ENCODE measurements at regions not wholly inside any gene's neighbourhood (a gene's known extent, or its start where the extent isn't known, plus 50 kb on each side); places are given as distances from the start of the nearest gene placed in this dataset.

DNA sequence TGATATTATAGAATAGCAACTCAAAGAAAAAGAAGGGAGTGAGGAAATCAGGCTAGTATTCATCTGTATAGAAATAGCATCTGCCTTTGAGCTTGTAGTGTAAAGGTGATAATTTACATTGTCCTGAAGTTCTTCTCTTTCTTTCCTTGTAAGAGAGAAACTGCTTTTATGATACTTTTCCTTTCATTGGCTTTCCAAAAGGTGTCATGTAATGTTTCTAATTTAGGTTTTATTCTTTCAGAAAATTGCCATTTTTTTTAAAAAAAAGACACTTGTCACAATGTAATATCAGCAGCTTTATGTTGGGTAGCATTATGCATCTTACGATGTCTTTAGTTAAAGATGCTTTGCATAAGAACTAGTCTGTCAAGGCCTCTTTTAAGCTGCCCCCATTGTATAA is 1153.8 kb upstream of the PCDH7 start:
- intact Hi-C loops (cut with DNase I; ENCODE audit: low total_unique reads) (no loop called here), in situ Hi-C loops (cut with MboI; ENCODE audit: low pct_ligation_motif_present in 1 of 4, low pct_unique_long_range_greater_than_20kb in 1 of 4, low sequenced_read_pairs in 3 of 4) (no loop called here)
- no peaks in the 10 kb centered on the region for H3K9me3 ChIP-seq
- DNase-seq = no peak
- no peaks in the 10 kb centered on the region for H3K27me3 ChIP-seq
- TF ChIP-seq, protein P1, sequence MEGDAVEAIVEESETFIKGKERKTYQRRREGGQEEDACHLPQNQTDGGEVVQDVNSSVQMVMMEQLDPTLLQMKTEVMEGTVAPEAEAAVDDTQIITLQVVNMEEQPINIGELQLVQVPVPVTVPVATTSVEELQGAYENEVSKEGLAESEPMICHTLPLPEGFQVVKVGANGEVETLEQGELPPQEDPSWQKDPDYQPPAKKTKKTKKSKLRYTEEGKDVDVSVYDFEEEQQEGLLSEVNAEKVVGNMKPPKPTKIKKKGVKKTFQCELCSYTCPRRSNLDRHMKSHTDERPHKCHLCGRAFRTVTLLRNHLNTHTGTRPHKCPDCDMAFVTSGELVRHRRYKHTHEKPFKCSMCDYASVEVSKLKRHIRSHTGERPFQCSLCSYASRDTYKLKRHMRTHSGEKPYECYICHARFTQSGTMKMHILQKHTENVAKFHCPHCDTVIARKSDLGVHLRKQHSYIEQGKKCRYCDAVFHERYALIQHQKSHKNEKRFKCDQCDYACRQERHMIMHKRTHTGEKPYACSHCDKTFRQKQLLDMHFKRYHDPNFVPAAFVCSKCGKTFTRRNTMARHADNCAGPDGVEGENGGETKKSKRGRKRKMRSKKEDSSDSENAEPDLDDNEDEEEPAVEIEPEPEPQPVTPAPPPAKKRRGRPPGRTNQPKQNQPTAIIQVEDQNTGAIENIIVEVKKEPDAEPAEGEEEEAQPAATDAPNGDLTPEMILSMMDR (IDR thresholded peaks at IDR 0.05) = no peak
- TF ChIP-seq POLR2AphosphoS5 (IDR thresholded peaks at IDR 0.05) = no peak
- no peak for TF ChIP-seq POLR2A (IDR thresholded peaks at IDR 0.05)
- no peak for TF ChIP-seq EP300 (IDR thresholded peaks at IDR 0.05; ENCODE audit: low read depth)
- H3K36me3 ChIP-seq = no peaks in the 10 kb centered on the region
- H3K27ac ChIP-seq = no peak overlapping the region
- no peak overlapping the region for H3K4me3 ChIP-seq
- WGBS, 2 donors (ENCODE audit: low coverage in 1 of 2) = 83 to 93% methylated on average over 1 of the region's 1 CpG
- no peaks in the 10 kb centered on the region for H3K4me1 ChIP-seq

DNA sequence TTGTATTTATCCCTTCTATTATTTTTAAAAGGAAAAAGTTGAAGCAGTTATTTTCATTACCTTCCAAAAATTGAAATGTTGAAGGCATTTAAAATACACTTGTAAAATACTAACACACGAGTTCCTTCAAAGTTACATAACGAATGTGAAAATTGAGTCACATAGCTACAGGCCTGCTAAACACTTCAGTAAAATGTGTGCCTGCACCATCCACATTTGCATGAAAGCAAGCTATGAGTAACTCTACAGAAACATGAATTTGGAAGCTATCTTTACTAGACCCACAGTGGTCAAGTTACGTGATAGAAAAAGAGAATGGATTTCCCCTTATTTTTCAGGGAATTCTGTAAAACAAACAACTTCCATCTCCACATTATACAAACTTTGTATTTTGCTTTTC is 1148.8 kb upstream of the PCDH7 start:
- H3K4me1 ChIP-seq = no peaks in the 10 kb centered on the region
- H3K4me3 ChIP-seq = no peak overlapping the region
- intact Hi-C loops (cut with DNase I; ENCODE audit: low total_unique reads) (no loop called here), in situ Hi-C loops (cut with MboI; ENCODE audit: low pct_ligation_motif_present in 1 of 4, low pct_unique_long_range_greater_than_20kb in 1 of 4, low sequenced_read_pairs in 3 of 4) (no loop called here)
- TF ChIP-seq POLR2AphosphoS5 (IDR thresholded peaks at IDR 0.05) (no peak), POLR2A (IDR thresholded peaks at IDR 0.05) (no peak), EP300 (IDR thresholded peaks at IDR 0.05; ENCODE audit: low read depth) (no peak)
- TF ChIP-seq, protein P1 (IDR thresholded peaks at IDR 0.05) = no peak
- H3K27ac ChIP-seq = no peak overlapping the region
- no peaks in the 10 kb centered on the region for H3K36me3 ChIP-seq
- no peaks in the 10 kb centered on the region for H3K27me3 ChIP-seq
- WGBS, 2 donors (ENCODE audit: low coverage in 1 of 2) = 77 to 91% methylated on average over 2 to 3 of the region's 3 CpGs
- H3K9me3 ChIP-seq = no peaks in the 10 kb centered on the region
- no peak for DNase-seq

DNA sequence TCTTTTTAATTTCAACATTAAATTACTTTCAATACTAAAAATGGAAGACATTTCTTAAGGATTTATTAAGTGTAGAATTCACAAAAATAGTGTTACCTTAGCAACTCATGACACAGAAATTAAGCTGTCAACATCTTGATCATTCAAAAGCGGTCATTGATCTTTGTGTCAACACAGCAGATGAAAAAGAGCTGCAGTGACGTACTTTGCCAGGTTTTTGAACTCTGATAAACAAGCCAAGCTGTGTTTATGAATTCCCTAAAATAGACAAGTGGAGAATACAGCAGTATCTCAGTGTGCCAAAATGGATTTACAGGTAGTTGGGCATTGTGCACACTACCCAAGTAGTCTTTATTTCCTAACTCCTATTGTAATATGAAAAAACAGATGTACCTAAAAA is 1141.8 kb upstream of the PCDH7 start:
- H3K4me1 ChIP-seq = no peaks in the 10 kb centered on the region
- TF ChIP-seq EP300 (IDR thresholded peaks at IDR 0.05; ENCODE audit: low read depth) = no peak
- TF ChIP-seq POLR2AphosphoS5 (IDR thresholded peaks at IDR 0.05) = no peak
- TF ChIP-seq, protein P1 (IDR thresholded peaks at IDR 0.05) = no peak
- TF ChIP-seq POLR2A (IDR thresholded peaks at IDR 0.05) = no peak
- H3K4me3 ChIP-seq = no peak overlapping the region
- no peaks in the 10 kb centered on the region for H3K9me3 ChIP-seq
- WGBS, 2 donors (ENCODE audit: low coverage in 1 of 2) = 49 to 59% methylated on average over 2 of the region's 2 CpGs
- DNase-seq = no peak
- intact Hi-C loops (cut with DNase I; ENCODE audit: low total_unique reads) = no loop called here
- no peaks in the 10 kb centered on the region for H3K27me3 ChIP-seq
- in situ Hi-C loops (cut with MboI; ENCODE audit: low pct_ligation_motif_present in 1 of 4, low pct_unique_long_range_greater_than_20kb in 1 of 4, low sequenced_read_pairs in 3 of 4) = no loop called here
- no peak overlapping the region for H3K27ac ChIP-seq
- H3K36me3 ChIP-seq = no peaks in the 10 kb centered on the region

DNA sequence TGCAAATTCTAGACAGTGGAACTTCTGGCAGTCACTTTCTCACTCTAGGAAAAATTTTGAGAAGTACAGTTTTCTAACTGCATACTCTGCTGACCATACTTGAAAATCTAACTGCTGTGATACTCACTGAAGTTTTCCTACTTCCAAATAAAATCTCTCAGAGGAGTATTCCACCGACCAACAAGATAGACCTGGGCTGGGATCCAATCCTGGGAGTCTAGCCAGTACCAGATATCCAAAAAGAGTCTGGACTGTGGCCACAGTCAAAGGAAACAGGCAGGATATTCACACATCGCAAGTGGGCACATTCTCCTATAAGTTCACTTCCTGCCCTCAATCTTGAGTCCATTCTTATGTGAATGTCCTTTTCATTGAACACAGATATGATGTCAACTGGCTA is 1138.7 kb upstream of the PCDH7 start:
- no peaks in the 10 kb centered on the region for H3K4me1 ChIP-seq
- H3K4me3 ChIP-seq = no peak overlapping the region
- intact Hi-C loops (cut with DNase I; ENCODE audit: low total_unique reads) = no loop called here
- 31 to 50% methylated on average over 2 of the region's 2 CpGs for WGBS, 2 donors (ENCODE audit: low coverage in 1 of 2)
- in situ Hi-C loops (cut with MboI; ENCODE audit: low pct_ligation_motif_present in 1 of 4, low pct_unique_long_range_greater_than_20kb in 1 of 4, low sequenced_read_pairs in 3 of 4) = no loop called here
- H3K9me3 ChIP-seq = no peaks in the 10 kb centered on the region
- no peak for TF ChIP-seq EP300 (IDR thresholded peaks at IDR 0.05; ENCODE audit: low read depth)
- TF ChIP-seq, protein P1 (IDR thresholded peaks at IDR 0.05) = no peak
- TF ChIP-seq POLR2AphosphoS5 (IDR thresholded peaks at IDR 0.05) = no peak
- no peak for TF ChIP-seq POLR2A (IDR thresholded peaks at IDR 0.05)
- no peak overlapping the region for H3K27ac ChIP-seq
- no peaks in the 10 kb centered on the region for H3K27me3 ChIP-seq
- H3K36me3 ChIP-seq = no peaks in the 10 kb centered on the region
- no peak for DNase-seq
